CD4-positive, alpha-beta T cell treated with Interleukin-6 at 100 ng/mL for 8 hours (primary cell): ENCODE measurements at regions not wholly inside any gene's neighbourhood (a gene's known extent, or its start where the extent isn't known, plus 50 kb on each side); places are given as distances from the start of the nearest gene placed in this dataset.
"Not testable (repeated sequence)": the region's sequence is repeated elsewhere in the genome, so short reads cannot be mapped to it uniquely, and the experiment has no call there.

ENCODE experiments used
- DNase-seq: peaks from one replicate; pipeline ENCODE4 v3.0.0-alpha.2; 2020; ENCODE audit warnings: mixed read lengths, low spot score

DNA sequence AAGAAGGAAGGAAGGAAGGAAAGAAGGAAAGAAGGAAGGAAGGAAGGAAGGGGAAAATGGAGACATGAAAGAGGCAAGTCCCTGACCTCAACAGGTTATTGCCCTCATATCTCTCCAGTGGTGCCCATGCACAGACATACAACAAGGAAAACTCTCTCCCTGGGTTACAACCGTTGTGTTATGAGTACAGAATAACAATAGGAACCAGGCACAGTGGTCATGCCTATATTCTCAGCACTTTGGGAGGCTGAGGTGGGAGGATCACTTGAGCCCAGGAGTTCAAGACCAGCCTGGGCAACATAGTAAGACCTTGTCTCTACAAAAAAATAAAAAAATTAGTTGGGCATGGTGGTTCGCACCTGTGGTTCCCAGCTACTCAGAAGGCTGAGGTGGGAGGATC, 139.4 kb upstream of the HMGA2 start:
- no peak for DNase-seq

GRCh38 chr12:65685514-65685913, 138.8 kb upstream of the HMGA2 start:
- DNase-seq = no peak

DNA sequence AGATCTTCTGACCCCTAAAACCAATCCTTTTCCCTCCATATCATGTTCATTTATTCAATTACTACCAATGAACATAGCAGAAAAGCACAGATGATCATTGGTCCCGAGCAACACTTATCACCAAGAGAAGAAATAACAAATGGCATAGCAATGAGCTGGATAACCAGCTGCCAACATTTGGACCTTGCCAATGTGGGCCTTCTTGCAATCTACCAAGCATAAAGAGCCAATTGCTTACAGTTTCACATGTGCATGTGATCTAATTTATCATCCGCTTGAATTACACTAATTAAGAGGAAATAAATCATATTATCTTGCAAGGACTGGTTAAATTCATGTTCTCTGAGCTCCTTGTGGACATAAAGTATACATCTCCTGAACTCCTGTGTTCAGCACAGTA, 134.8 kb upstream of the HMGA2 start:
- DNase-seq = no peak

GRCh38 chr12:65690477-65690876, 133.8 kb upstream of the HMGA2 start:
- no peak for DNase-seq

- DNase-seq = no peak
Observed at GRCh38 chr12:65694130-65694529, 130.2 kb upstream of the HMGA2 start.

GRCh38 chr12:65695113-65695865, 129.0 kb upstream of the HMGA2 start:
- no peak for DNase-seq

GRCh38 chr12:65696227-65696626, 128.1 kb upstream of the HMGA2 start:
- DNase-seq = no peak

- DNase-seq = no peak
Observed at GRCh38 chr12:65699251-65699650, 125.0 kb upstream of the HMGA2 start.

- no peak for DNase-seq
Observed at GRCh38 chr12:65703176-65703575, 121.1 kb upstream of the HMGA2 start.

- no peak for DNase-seq
Observed at GRCh38 chr12:65705380-65705876, 118.9 kb upstream of the HMGA2 start.

DNA sequence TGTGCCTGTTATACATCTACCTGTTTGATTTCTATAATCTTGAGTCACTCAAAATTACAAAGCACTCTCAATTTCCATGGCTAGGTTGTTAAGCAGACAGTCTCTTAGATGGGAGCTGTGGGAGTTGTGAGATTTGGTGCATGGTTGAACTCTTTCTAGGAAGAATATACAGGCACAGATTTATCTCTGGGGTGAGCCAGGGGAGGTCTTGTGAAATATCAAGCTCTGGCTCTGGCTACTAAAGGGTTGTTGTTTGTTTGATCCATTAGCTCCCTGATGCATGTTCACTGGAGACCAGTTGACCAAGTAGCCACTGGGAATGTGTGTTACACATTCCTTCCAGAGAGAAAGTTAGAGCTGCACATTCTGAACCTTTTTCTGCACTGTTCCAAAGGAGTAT, 117.2 kb upstream of the HMGA2 start:
- no peak for DNase-seq

DNA sequence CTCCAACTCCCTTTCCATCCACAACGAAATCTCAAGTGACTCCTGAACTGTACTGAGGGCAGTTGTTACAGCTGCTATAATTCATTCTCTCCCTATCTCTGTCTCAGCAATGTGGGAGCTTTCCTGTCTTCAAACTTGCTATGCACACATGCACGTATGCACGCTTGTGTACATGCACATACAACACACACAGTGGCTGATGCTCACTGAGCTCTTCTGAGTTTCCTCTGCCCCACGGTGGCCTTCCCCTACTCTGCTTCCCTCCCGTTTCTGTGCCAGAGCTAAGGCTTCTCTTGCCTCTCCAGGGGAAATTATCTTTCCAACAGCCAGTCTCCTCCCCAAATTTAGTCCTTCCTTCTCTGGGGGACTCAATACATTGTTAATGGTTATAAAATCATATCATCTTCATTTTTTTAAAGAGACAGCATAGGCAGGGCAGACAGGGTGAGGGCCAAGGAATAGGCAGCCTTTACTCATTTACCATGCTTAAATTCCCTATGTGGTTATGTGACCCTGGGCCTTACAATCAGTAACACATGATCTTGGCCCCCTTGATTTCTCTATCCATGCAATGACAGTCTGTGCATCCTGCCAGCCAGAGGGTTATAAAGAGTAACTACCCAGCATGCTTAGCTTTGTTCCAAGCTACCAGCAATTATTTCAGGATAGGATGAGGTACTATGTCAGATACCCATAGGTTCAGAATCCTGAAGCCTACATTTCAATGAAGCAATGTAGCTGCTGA, 111.9 kb upstream of the HMGA2 start:
- DNase-seq = no peak

GRCh38 chr12:65715961-65716360, 108.3 kb upstream of the HMGA2 start:
- no peak for DNase-seq

- no peak for DNase-seq
Observed at GRCh38 chr12:65720136-65721130, 103.8 kb upstream of the HMGA2 start.

DNA sequence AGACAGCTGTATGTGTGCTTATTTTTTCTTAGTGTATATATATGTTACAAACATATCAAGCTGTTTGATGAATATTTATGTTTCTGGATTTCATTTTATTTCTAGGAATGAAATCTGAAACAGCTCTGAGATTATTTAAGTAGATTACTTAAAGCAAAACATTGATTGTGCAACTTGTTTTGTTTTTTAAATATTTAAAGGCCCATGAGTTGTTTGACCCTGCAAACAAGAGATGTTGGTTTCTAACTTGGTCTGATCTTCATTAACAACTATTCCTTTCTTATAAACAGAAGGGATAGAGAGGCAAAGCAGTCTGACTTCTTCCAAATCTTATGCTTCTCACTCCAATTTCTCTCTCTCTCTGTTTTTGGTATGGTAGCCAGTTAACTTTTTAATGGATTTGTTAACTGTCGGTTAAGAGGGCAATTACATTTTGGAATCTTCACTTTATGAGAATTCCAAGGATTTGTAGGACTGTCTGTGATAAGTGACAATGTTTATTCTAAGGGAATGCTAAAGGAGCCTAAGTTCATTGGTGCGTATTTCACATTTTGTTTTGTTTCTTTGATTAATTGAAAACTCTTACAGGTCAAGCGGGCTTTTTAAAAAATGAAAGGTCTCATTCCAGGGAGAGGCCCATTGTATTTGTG, 102.6 kb upstream of the HMGA2 start:
- no peak for DNase-seq

GRCh38 chr12:65725376-65725775, 98.9 kb upstream of the HMGA2 start:
- no peak for DNase-seq

- DNase-seq = no peak
Observed at GRCh38 chr12:65728455-65728847, 95.8 kb upstream of the HMGA2 start.

GRCh38 chr12:65728848-65729793, 95.2 kb upstream of the HMGA2 start:
- DNase-seq = no peak

GRCh38 chr12:65731771-65732170, 92.5 kb upstream of the HMGA2 start:
- DNase-seq = no peak

- DNase-seq = not testable (repeated sequence)
Observed at GRCh38 chr12:65733643-65734042, 90.6 kb upstream of the HMGA2 start.

DNA sequence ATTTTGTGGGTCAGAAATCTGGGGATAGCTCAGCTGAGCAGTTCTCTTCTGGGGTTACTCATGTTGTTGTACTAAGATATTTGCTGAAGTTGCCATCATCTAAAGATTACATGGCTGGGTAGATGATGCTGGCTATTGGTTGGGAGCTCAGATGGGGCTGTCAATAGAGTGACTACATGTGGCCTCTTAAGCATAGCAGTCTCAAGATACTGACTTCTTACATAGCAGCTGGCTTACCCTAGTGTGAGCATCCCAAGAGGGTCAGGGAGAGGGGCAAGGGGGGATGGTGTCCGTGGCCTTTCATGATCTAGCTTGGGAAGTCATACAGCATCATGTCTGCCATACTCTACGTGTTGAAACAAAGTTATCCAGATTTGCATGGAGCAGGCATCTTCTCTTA, 90.1 kb upstream of the HMGA2 start:
- DNase-seq = no peak
